Bronchial epithelial cell (primary cell): ENCODE measurements at regions not wholly inside any gene's neighbourhood (a gene's known extent, or its start where the extent isn't known, plus 50 kb on each side); places are given as distances from the start of the nearest gene placed in this dataset.

Experiments used
- DNase-seq: peaks from one replicate; pipeline ENCODE4 v3.0.0-alpha.2; 2010; ENCODE audit warnings: low read depth
- FAIRE-seq: peaks from 2 replicates; lab custom pipeline; 2011; peaks lifted over from hg19 to GRCh38; lab: Jason Lieb, UNC
- H3K27me3 ChIP-seq: 2 replicates; pipeline ENCODE4 v1.5.1; 2011; ENCODE audit warnings: low read length; ENCODE audit not compliant: control insufficient read depth, insufficient read depth
- H3K36me3 ChIP-seq: 2 replicates; pipeline ENCODE4 v1.5.1; 2011; ENCODE audit warnings: low read length; ENCODE audit not compliant: control insufficient read depth, insufficient read depth
- H3K4me3 ChIP-seq: 2 replicates; pipeline ENCODE4 v1.5.1; 2011; ENCODE audit warnings: mild to moderate bottlenecking, low read depth, low read length, control low read depth
- CTCF ChIP-seq: IDR thresholded peaks from 2 replicates; pipeline ENCODE4 v1.5.1; 2011; ENCODE audit warnings: mild to moderate bottlenecking, moderate library complexity, low read length, control low read depth, inconsistent platforms; ENCODE audit not compliant: insufficient read depth, severe bottlenecking

GRCh38 chr6:153231048-153231646 is 100.1 kb upstream of the RGS17 start:
- Histone ChIP-seq H3K4me3 (no peak overlapping the region), H3K36me3 (no peaks in the 10 kb centered on the region), H3K27me3 (no peaks in the 10 kb centered on the region)
- TF ChIP-seq CTCF: peak; percentile 92
- DNase-seq (peak; percentile 48), FAIRE-seq (no peak)

- Histone ChIP-seq H3K27me3 (no peaks in the 10 kb centered on the region), H3K4me3 (no peak overlapping the region), H3K36me3 (no peaks in the 10 kb centered on the region)
- FAIRE-seq: no peak
- TF ChIP-seq CTCF: no peak
- DNase-seq: no peak
Measured at GRCh38 chr6:153218184-153218792, 87.2 kb upstream of the RGS17 start.

DNA sequence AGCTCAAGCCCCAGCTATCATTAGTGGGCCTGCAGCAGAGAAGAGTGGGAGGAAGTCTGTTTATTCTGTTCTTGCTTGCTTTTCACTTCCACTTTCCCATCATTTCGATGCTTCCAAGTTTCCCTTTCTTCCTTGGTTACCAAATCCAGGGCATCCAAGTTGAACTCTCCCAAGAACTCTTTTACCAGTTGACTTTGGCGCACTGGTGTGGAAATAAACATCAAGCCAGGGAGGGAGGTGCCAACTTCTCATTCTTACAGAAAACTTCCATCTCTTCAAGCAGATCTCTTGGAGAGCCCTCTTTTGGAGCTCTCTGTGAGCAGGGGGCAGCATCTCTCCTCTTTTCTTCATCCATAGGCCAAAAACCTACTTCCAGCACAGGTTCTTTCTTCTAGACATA is 85.7 kb upstream of the RGS17 start:
- DNase-seq: no peak
- Histone ChIP-seq H3K4me3 (no peak overlapping the region), H3K36me3 (no peaks in the 10 kb centered on the region), H3K27me3 (no peaks in the 10 kb centered on the region)
- no peak for TF ChIP-seq CTCF
- no peak for FAIRE-seq

GRCh38 chr6:153215242-153215641 is 84.2 kb upstream of the RGS17 start:
- DNase-seq: no peak
- Histone ChIP-seq H3K36me3 (no peaks in the 10 kb centered on the region), H3K27me3 (no peaks in the 10 kb centered on the region), H3K4me3 (no peak overlapping the region)
- FAIRE-seq: no peak
- TF ChIP-seq CTCF: no peak

DNA sequence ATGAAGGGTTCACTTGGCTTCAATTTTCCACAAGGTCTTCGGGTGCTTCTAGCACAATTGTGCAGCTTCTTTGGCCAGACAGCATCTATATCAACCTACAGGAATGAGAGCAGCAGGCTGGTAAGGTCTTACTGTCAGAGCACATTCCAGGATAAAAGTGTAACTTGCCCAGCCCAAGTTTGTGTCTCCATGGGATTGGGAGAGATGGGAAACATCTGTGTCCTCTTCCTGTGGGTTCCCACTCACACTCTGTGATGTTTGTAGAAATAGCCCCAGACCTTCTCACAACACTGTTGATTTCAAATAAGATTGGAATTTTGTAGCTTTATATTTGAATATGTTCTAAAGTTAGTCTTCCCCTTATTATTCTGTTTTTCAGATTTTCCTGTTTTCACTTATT is 83.4 kb upstream of the RGS17 start:
- DNase-seq (no peak), FAIRE-seq (no peak)
- no peaks in the 10 kb centered on the region for H3K36me3 ChIP-seq
- TF ChIP-seq CTCF: no peak
- H3K4me3 ChIP-seq: no peak overlapping the region
- no peaks in the 10 kb centered on the region for H3K27me3 ChIP-seq

DNA sequence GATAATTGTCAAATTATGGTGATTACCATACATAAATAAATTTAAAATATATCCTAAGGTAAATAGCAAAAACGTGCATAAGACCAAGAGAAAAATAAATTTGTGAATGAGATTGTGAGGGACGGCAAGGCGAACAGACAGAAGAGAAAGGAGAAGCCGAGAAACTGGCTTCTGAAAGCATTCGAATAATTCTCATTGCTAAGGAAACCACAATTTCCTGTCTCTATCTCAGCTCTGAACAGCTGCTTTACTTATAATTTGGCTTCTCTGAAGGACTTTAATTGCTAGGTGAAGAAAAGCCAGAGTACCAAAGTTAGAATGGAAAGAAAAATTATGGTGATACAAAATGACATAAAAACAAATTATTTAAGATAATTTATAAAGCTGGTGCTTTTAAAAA is 79.0 kb upstream of the RGS17 start:
- no peak for FAIRE-seq
- Histone ChIP-seq H3K36me3 (no peaks in the 10 kb centered on the region), H3K4me3 (no peak overlapping the region), H3K27me3 (no peaks in the 10 kb centered on the region)
- DNase-seq: no peak
- no peak for TF ChIP-seq CTCF
